NCI-H2029 treated with DMSO at 0.1 percent for 48 hours (cell line): ENCODE measurements at regions not wholly inside any gene's neighbourhood (a gene's known extent, or its start where the extent isn't known, plus 50 kb on each side); places are given as distances from the start of the nearest gene placed in this dataset.

Experiments used
- DNase-seq: peaks from one replicate; lab custom pipeline; 2025; lab: John Stamatoyannopoulos, UW

DNA sequence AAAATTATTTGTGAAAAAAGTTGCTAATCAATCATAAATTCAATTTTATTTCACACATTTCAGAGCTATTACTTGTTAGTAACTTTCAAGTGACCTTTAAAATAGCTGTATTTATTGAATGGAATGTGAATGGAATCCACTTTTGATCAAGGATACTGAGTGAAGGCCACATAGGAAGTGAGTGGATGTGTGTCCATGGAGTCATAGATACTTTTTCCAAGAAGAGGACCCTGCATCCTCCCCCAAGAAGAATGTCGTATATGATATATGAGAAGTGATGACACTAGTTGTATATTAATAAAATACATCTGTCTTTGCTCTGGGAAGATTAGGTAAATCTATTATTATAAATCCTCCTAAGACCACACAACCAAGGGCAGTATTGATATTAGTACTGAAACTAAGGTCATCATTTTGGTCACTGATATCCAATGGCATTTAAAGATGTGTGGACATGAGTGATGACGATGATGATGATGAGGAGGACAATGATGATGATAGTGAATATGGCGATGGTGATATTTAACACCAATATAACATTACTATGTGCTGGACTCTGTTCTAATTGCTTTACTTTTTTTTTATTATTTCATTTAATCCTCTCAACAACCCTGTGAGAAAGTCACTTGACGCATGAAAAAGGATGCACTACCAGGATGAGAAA lies 493.0 kb upstream of the NR2F2 start:
- DNase-seq, result no peak

GRCh38 chr15:95839367-95839782 lies 491.1 kb upstream of the NR2F2 start:
- DNase-seq, result no peak

- DNase-seq, result no peak
Measured at GRCh38 chr15:95840004-95840403, 490.5 kb upstream of the NR2F2 start.

- DNase-seq, result no peak
Measured at GRCh38 chr15:95840855-95841254, 489.6 kb upstream of the NR2F2 start.

DNA sequence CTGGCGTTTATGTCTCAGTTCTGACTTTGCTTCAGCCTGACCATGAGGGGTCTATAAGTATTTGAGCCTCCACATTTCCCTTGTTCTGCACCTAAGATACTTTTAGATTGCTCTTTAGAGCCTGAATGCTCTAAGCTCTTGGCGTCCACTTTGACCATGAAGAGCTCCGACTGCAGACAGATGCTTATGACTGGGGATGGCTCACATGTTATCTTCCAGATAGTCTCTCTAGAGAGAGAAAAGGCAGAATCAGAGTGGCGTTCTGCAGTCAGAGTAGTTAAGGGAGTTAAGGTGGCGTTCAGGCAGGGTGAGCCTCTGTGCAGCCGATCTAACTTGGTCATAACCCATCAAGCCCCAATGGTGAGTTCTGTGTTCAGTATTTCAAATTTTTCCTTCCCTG lies 487.9 kb upstream of the NR2F2 start:
- no peak for DNase-seq

- DNase-seq, result no peak
Measured at GRCh38 chr15:95843241-95843910, 487.1 kb upstream of the NR2F2 start.

DNA sequence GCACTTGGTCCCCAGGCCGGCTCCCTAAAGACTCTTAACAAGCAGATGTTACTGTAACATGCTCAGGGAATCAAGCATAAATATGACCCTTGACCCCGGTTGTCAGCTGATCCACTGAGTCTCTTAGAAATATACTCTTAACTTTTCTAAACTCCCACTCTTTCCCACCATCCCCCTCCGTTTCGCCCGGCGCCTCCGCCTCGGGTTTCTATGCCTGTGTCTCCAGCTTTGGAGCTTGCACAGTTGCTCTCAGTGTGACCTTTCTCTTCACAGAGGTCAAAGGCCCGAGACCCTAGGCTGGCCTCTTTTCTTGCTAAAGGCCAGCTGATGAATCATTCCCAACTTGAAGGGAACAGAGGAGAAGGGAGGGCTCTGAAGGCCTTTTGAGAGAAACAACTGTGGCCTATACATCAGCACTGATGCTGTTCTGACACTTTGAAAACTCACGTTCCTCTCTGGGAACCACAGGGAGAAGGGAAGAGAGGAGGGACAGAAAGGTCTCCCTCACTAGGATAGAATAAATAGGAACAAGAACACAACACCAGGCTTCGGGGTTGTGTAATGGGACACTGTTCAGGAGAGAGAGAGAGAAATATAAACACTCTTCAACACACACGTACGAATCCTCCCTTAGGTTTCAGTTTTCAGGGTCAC lies 484.5 kb upstream of the NR2F2 start:
- DNase-seq, result no peak

- DNase-seq, result no peak
Measured at GRCh38 chr15:95848126-95848525, 482.4 kb upstream of the NR2F2 start.

- DNase-seq, result no peak
Measured at GRCh38 chr15:95850837-95851236, 479.7 kb upstream of the NR2F2 start.

DNA sequence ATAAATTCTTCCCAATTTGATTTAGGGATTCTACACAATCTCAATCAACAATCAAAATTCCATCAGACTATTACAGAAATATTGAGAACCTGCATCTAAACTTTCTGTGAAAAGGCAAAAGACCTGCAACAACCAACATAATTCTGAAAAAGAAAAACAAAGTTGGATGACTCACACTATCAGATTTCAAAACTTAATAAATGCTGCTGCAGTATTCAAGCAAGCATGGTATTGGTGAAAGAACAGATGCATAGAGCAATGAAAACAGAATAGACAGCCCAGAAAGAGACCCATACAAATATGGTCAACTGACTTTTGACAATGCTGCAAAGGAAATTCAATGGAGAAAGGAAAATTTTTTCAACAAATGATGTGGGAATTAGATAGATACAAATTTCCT lies 477.1 kb upstream of the NR2F2 start:
- DNase-seq, result no peak

- no peak for DNase-seq
Measured at GRCh38 chr15:95857124-95857757, 473.3 kb upstream of the NR2F2 start.

GRCh38 chr15:95857758-95858157 lies 472.7 kb upstream of the NR2F2 start:
- no peak for DNase-seq

DNA sequence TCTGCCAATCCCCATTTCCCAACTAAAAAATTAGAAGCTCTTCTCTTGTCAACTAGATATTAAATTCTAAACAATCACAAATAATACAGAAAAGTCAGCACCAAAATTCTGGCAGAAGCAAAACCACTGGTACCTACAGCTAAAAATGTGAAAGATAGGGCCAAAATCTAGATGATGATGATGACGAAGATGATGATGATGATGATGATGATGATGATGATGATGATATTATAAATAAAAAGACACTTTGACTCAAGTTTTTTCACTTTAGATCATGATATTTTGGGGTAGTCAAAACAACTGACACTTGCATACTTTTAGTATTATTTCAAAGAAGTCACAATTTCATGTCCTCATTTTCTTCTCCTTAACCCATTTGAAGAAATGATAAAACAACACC lies 470.1 kb upstream of the NR2F2 start:
- no peak for DNase-seq

- DNase-seq, result no peak
Measured at GRCh38 chr15:95864467-95864886, 466.0 kb upstream of the NR2F2 start.

DNA sequence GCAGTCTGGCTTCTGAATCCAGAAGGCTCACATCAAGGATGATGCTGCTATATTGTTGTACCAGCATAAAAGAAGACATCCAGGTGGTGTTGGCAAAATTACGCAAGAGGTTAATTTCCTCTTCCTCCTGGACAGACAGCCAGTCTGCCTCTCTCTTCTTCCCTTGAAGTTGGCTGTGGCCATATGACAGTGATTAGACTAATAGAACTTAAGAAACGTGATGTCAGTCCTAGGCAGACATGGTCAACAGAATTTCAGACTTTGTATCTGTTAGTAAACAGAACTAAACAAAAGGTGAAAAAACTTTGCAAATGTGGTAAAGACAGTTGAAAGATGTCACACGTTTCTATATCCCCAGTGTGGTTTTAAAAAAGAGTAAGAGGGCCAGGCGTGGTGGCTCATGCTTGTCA lies 465.2 kb upstream of the NR2F2 start:
- no peak for DNase-seq

- DNase-seq, result no peak
Measured at GRCh38 chr15:95866711-95867440, 463.6 kb upstream of the NR2F2 start.

- no peak for DNase-seq
Measured at GRCh38 chr15:95868450-95868849, 462.1 kb upstream of the NR2F2 start.

GRCh38 chr15:95868970-95869369 lies 461.5 kb upstream of the NR2F2 start:
- DNase-seq, result no peak

DNA sequence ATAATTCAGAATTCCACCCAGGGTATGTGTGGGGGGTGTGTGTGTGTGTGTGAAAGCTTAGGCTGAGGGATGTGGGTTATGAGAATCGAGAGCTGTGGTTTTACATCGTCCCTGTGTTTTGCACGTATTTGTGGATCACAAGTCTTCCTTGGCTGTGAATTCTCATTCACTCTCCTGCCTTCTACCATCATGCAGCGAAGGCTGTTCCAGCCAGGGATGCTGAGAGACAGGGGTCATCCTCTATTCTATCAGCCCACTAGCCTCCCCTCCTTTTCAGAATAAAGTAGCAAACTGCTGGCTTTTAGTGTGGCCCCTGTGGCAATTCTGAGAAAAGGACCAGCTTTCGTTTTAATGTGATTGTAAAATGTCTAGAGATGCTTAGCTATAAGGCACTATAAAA lies 460.6 kb upstream of the NR2F2 start:
- DNase-seq, result no peak

- no peak for DNase-seq
Measured at GRCh38 chr15:95872366-95872771, 458.1 kb upstream of the NR2F2 start.

GRCh38 chr15:95874637-95875036 lies 455.9 kb upstream of the NR2F2 start:
- DNase-seq, result no peak

GRCh38 chr15:95875121-95875643 lies 455.3 kb upstream of the NR2F2 start:
- DNase-seq, result no peak
